ENCODE measurements at regions not wholly inside any gene's neighbourhood (a gene's known extent, or its start where the extent isn't known, plus 50 kb on each side); places are given as distances from the start of the nearest gene placed in this dataset.
"Not testable (repeated sequence)": the region's sequence is repeated elsewhere in the genome, so short reads cannot be mapped to it uniquely, and the experiment has no call there.

GRCh38 chr20:28625112-28625511, 2632.4 kb upstream of the DEFB115 start:
- H3K4me1 Mint-ChIP-seq (ENCODE audit: low read depth in 2 of 2); H3K27ac Mint-ChIP-seq; ATAC-seq (replicated peaks); H3K9me3 Mint-ChIP-seq; H3K36me3 Mint-ChIP-seq (ENCODE audit: insufficient read depth); H3K4me3 Mint-ChIP-seq; DNase-seq: not testable (repeated sequence)
- H3K27me3 Mint-ChIP-seq = peaks cover 8 to 19% of the 10 kb centered on the region in 2 donors

- not testable (repeated sequence) for ATAC-seq (replicated peaks); H3K27me3 Mint-ChIP-seq; H3K36me3 Mint-ChIP-seq (ENCODE audit: insufficient read depth)
Observed at GRCh38 chr20:28640831-28641230, 2616.6 kb upstream of the DEFB115 start.

More at GRCh38 chr20:28640831-28641230, 2616.6 kb upstream of the DEFB115 start:
- H3K27ac Mint-ChIP-seq; DNase-seq; H3K4me1 Mint-ChIP-seq (ENCODE audit: low read depth in 2 of 2); H3K4me3 Mint-ChIP-seq; H3K9me3 Mint-ChIP-seq: not testable (repeated sequence)
